ENCODE measurements at regions not wholly inside any gene's neighbourhood (a gene's known extent, or its start where the extent isn't known, plus 50 kb on each side); places are given as distances from the start of the nearest gene placed in this dataset.

GRCh38 chr9:118273048-118273447, 568.8 kb downstream of the TLR4 start:
- no peak for DNase-seq (ENCODE audit: low read depth in 2 of 3, low spot score in 2 of 3)

GRCh38 chr9:118276784-118277183, 572.6 kb downstream of the TLR4 start:
- DNase-seq (ENCODE audit: low read depth in 2 of 3, low spot score in 2 of 3): no peak

- no peak for DNase-seq (ENCODE audit: low read depth in 2 of 3, low spot score in 2 of 3)
Measured at GRCh38 chr9:118281772-118282171, 577.6 kb downstream of the TLR4 start.

GRCh38 chr9:118283488-118283887, 579.3 kb downstream of the TLR4 start:
- DNase-seq (ENCODE audit: low read depth in 2 of 3, low spot score in 2 of 3): no peak

- DNase-seq (ENCODE audit: low read depth in 2 of 3, low spot score in 2 of 3): no peak
Measured at GRCh38 chr9:118290116-118290515, 585.9 kb downstream of the TLR4 start.

- no peak for DNase-seq (ENCODE audit: low read depth in 2 of 3, low spot score in 2 of 3)
Measured at GRCh38 chr9:118295413-118295812, 591.2 kb downstream of the TLR4 start.

GRCh38 chr9:118302721-118303120, 598.5 kb downstream of the TLR4 start:
- DNase-seq (ENCODE audit: low read depth in 2 of 3, low spot score in 2 of 3): no peak

GRCh38 chr9:118303216-118303615, 599.0 kb downstream of the TLR4 start:
- no peak for DNase-seq (ENCODE audit: low read depth in 2 of 3, low spot score in 2 of 3)

- DNase-seq (ENCODE audit: low read depth in 2 of 3, low spot score in 2 of 3): no peak
Measured at GRCh38 chr9:118305331-118305730, 601.1 kb downstream of the TLR4 start.

GRCh38 chr9:118306801-118307200, 602.6 kb downstream of the TLR4 start:
- no peak for DNase-seq (ENCODE audit: low read depth in 2 of 3, low spot score in 2 of 3)

GRCh38 chr9:118313965-118314364, 609.8 kb downstream of the TLR4 start:
- DNase-seq (ENCODE audit: low read depth in 2 of 3, low spot score in 2 of 3): no peak

GRCh38 chr9:118316831-118317343, 612.7 kb downstream of the TLR4 start:
- DNase-seq (ENCODE audit: low read depth in 2 of 3, low spot score in 2 of 3): no peak

- peak in 2 of 3 donors; percentile 14 to 36 for DNase-seq (ENCODE audit: low read depth in 2 of 3, low spot score in 2 of 3)
Measured at GRCh38 chr9:118318770-118319431, 614.7 kb downstream of the TLR4 start.

GRCh38 chr9:118321788-118322187, 617.6 kb downstream of the TLR4 start:
- no peak for DNase-seq (ENCODE audit: low read depth in 2 of 3, low spot score in 2 of 3)

- DNase-seq (ENCODE audit: low read depth in 2 of 3, low spot score in 2 of 3): no peak
Measured at GRCh38 chr9:118324706-118325105, 620.5 kb downstream of the TLR4 start.

- no peak for DNase-seq (ENCODE audit: low read depth in 2 of 3, low spot score in 2 of 3)
Measured at GRCh38 chr9:118325757-118326156, 621.6 kb downstream of the TLR4 start.

- DNase-seq (ENCODE audit: low read depth in 2 of 3, low spot score in 2 of 3): no peak
Measured at GRCh38 chr9:118326326-118326725, 622.1 kb downstream of the TLR4 start.

GRCh38 chr9:118330191-118330986, 626.2 kb downstream of the TLR4 start:
- no peak for DNase-seq (ENCODE audit: low read depth in 2 of 3, low spot score in 2 of 3)

- no peak for DNase-seq (ENCODE audit: low read depth in 2 of 3, low spot score in 2 of 3)
Measured at GRCh38 chr9:118331622-118332045, 627.4 kb downstream of the TLR4 start.

GRCh38 chr9:118336250-118336942, 632.2 kb downstream of the TLR4 start:
- no peak for DNase-seq (ENCODE audit: low read depth in 2 of 3, low spot score in 2 of 3)

GRCh38 chr9:118336943-118337330, 632.7 kb downstream of the TLR4 start:
- no peak for DNase-seq (ENCODE audit: low read depth in 2 of 3, low spot score in 2 of 3)

All from hematopoietic multipotent progenitor cell (in vitro differentiated cells).